ENCODE measurements at regions not wholly inside any gene's neighbourhood (a gene's known extent, or its start where the extent isn't known, plus 50 kb on each side); places are given as distances from the start of the nearest gene placed in this dataset.
"Not testable (repeated sequence)": the region's sequence is repeated elsewhere in the genome, so short reads cannot be mapped to it uniquely, and the experiment has no call there.

DNA sequence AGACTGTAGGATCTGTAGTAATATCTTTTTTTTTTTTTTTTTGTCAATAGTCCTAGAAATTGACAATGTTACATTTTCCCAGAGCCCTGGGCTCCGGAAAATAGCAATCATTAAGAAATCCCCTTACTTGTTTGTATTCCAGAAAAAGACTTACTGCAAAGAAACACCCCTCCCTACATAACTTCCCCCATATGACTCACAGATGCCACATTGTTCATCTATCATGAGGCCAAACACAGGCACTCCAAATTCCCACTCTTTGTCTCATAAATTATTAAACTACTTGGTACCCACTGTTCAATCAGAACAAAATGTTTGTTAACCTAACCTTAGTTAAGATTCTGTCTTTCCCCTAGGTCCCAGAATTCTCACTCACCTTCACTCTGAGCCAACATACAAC, 53.5 kb downstream of the TEX51 start:
- FAIRE-seq = no peak

DNA sequence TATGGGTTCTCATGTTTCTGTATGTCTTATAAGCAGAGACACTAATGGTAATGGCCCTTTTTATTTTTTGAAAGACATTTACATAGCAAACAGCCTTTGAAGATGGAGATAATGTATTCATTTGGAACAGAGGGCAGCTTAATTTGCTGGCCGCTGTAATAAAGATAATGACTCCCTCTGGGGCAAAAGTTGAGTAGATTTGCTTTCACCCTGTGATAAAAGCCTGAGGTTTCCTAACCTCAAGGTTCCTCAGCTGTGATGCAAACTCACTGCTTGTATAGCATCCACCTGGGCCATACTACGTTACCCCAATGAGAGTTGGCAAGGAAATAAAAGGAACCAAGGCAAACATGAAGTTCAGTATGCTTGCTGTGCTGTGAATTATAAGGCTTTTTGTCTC, 54.8 kb downstream of the TEX51 start:
- DNase-seq (ENCODE audit: insufficient read length, low spot score) (no peak), FAIRE-seq (no peak)

More for the DNA sequence above, 53.5 kb downstream of the TEX51 start:
- DNase-seq (ENCODE audit: insufficient read length, low spot score) = no peak

DNA sequence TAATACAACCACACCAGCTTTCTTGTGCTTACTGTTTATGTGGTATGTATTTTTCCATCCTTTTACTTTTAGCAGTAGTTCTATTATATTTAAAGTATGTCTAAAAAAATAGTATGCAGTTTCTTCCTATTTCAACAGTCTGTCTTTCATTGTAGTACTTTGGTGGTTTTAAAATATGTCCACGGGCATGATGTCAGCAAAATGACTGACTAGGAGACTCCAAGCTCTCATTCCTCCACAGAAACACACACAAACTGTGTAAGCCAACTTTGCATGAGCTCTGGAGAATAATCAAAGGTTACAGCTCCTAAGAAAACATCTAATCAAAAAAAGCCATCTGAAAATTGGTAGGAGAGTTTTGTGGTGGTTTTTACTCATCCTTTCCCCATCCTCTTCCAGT, 56.1 kb downstream of the TEX51 start:
- no peak for DNase-seq (ENCODE audit: insufficient read length, low spot score)
- FAIRE-seq = no peak

DNA sequence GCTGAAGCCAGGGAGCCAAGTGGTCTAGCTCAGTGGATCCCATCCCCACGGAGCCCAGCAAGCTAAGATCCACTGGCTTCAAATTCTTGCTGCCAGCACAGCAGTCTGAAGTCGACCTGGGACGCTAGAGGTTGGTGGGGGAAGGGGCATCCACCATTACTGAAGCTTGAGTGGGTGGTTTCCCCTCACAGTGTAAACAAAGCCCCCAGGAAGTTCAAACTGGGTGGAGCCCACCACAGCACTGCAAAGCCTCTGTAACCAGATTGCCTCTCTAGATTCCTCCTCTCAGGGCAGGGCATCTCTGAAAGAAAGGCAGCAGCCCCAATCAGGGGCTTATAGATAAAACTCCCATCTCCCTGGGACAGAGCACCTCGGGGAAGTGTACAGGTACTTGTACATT, 58.1 kb downstream of the TEX51 start:
- DNase-seq (ENCODE audit: insufficient read length, low spot score); FAIRE-seq: not testable (repeated sequence)

DNA sequence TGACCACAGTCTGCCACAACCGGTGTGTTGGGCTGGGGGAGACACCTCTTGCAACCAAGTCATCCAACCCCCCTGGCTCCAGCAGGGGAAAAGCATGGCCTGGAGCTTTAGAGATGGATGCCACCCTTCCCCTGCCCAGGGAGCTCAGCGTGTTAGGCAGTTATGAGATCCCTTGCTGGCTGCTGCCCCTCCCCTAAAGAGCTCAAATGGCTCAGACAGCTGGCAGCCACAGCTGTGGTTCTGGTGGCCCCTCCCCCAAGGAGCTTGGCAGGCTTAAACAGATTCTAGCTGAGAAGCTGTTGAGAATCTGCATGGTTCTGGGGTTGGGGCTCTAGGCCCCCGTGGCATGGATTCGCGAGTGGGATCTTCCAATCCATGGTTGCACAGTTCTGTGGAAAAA, 64.7 kb downstream of the TEX51 start:
- DNase-seq (ENCODE audit: insufficient read length, low spot score) (no peak), FAIRE-seq (no peak)

DNA sequence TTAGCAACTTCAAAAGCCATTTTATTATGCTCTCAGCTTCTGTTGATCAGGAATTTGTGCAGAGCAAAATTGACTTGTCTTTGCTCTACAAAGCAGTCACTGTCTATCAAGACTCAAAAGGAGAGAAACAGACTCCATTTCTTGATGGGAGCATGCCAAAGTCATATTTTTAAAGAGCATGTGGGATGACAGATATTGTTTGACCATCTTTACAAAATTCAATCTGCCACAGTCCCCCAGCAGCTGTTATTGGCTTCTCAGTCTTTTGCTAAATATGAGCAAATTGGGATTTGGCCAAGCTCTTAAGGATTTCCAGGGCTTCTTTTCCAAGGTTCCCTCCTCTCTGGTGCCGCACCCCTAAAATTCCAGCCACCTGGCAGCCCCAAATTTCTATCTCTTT, 67.9 kb downstream of the TEX51 start:
- no peak for DNase-seq (ENCODE audit: insufficient read length, low spot score)
- FAIRE-seq = no peak

DNA sequence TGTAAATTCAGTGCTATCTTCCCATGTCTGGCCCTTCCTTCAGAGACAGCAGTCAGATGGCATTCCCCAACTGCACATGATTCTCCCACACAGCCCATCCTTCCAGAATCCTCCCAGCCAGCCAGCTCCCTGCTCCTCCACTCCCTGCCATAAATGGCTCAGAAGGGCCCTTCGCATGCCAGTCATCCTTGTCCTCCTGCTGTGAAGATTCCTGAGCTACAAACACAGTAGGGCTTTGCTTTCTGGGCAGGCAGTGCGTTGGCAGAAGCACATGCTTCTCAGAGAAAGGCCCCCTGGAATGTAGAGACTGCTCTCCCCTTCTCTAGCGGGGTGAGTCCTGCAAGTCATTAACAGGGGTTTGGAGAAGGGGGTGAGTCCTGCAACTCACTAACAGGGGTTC, 71.9 kb downstream of the TEX51 start:
- FAIRE-seq (no peak), DNase-seq (ENCODE audit: insufficient read length, low spot score) (no peak)

DNA sequence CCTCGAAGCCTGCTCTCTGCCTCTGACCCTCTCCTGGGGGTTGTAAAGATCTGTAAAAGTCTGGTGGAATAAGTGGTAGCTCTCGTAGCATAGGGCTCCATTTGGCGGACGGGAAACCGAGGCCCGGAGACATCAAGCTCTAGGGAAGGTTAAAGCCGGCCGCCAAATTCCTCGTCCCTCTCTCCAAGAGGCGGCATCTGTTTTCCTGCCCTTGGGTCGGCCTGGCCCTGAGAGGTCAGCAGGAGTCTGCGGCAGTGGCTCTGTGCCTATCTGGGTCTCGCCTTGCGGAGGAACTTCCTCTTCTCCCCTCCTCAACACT, 72.4 kb downstream of the TEX51 start:
- FAIRE-seq = no peak
- no peak for DNase-seq (ENCODE audit: insufficient read length, low spot score)

DNA sequence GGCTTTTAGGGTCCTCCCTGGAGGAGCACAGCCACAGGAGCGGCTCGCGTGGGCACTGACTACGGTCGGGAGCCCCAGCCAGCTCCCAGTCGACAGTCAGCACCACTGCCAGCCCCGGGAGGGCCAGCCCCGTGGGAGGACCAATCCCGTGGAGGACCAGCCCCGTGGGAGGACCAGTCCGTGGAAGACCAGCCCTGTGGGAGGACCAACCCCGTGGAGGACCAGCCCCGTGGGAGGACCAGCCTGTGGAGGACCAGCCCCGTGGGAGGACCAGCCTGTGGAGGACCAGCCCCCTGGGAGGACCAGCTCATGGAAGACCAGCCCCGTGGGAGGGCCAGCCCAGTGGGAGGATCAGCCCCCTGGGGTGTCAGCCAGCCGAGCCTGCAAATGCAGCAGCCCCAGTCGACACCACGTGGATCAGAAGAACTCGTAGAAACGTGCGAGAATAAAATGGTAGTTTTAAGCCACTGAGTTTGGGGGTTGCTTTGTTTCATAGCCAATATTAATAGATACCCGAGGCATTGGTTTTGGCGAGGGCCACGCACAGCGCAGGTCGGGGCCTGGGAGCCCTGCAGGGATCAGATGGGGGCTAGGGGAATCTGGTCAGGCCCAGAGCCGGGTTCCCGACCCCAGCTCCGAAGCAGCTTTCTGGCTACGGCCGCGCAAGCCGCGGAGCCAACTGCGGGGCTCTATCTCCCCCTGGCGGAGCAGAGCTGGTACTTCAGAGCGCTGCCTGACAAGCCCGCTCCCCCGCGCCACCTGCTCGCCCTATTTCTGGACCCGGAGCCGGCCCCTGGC, 73.0 kb downstream of the TEX51 start:
- FAIRE-seq (no peak), DNase-seq (ENCODE audit: insufficient read length, low spot score) (peak; percentile 78)

DNA sequence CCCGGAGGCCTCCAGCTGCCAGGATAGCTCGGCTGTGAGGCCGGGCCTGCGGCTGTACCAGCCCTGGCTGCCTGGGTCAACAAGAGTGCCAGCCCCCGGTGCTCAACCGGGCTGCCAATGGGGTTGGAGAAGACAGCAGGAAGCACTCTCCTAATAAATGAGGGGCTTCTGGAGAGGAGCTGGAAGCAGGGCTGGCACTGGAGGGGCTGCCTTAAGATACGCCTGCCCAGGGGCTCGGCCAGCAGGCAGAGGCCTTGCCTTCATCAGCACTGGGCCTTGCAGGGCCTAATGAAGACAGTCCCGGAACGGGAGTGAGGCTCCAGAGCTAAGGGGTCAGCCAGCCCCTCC, 73.6 kb downstream of the TEX51 start:
- FAIRE-seq = no peak
- DNase-seq (ENCODE audit: insufficient read length, low spot score) = no peak

DNA sequence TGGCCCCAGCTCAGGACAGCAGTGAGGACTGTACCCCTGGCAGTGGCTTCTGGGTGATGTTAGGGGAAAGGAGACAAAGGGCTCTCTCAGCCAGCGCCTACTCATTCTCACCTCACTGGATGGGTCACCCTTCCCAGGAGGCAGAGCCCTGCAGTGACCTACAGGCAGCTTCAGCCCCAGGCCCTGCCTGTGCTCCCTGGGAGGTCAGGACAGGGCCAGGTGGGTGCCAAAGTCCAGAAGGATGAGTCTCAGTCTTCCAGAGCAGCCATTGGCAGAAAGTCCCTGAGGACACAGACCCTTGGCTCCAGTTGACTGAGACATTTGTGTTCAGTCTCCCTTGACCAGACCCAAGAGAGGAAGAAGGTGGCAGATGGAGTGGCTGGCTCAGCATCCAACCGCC, 75.1 kb downstream of the TEX51 start:
- no peak for DNase-seq (ENCODE audit: insufficient read length, low spot score)
- no peak for FAIRE-seq

DNA sequence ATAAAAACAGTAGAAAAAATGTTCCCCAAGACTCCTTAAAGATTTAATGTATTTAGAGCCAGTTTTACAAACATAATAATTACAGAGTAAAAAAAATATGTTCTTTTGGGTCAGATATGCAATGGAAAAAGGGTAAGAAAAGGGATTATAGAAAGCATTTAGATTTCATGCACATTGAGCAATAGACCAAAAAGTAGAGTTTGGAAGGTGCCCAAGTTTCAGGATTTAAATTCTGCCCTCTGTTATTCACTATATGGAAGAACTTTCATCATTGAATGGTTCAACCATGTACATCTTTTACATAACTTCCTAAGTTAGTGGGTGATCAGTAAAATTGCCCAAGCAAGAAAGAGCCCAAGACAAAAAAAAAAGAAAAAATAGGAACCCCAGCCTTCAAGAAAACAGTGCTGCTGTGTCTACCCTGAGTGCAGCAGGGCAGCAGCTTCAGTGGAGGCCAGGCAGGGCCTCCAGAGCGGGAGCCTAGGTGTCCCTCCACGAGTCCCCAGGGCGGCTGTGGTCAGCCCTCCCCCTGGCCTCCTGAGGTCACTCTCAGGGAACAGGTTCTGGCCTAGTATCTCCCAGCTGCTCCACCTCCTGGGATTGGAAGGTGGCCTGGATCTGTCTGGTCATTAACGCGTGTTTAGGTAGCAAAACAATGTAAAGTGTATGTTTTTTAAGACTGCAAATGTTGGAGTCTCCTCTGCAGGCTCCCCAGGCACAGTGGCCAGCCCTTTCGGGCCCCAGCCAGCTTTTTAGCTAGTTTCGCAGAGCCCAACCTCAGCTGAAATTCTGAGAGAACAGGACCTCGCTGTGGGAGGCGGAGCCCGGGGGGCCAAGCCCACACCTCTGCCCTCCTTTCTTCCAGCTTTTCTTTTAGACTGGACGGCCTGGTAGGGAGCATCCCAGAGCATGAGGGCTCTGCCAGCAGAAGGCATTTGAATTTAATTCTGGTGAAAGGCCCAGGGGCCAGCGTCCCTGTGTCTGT, 77.3 kb downstream of the TEX51 start:
- FAIRE-seq (no peak), DNase-seq (ENCODE audit: insufficient read length, low spot score) (no peak)

DNA sequence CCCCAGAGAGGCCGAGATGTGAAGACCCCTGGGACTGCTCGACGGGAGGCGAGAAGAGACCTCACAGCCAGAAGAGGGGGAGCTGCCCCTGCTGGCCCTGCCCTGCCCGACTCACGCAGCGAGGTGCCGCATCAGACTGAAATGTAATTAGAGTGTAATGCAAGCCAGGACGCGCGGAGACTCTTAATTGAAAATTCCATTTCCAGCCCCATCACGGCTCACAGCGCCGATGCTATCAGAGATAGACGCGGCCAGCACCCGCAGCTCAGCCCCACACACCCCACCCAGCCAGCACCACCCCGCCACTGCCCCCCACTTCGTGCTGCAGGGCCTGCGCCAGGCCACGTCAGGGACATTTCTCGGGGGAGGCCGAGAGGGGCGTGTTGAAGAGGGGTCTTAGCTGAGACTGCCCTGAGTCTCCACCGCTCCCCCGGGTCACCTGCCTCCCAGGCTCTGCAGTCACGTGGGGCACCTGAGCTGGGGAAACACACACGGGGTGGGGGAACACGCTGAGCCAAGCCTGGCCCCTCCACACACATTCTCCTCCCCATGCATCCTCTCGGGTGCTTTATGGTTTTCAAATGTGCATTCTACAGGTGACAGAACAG, 78.1 kb downstream of the TEX51 start:
- DNase-seq (ENCODE audit: insufficient read length, low spot score) (no peak), FAIRE-seq (no peak)

DNA sequence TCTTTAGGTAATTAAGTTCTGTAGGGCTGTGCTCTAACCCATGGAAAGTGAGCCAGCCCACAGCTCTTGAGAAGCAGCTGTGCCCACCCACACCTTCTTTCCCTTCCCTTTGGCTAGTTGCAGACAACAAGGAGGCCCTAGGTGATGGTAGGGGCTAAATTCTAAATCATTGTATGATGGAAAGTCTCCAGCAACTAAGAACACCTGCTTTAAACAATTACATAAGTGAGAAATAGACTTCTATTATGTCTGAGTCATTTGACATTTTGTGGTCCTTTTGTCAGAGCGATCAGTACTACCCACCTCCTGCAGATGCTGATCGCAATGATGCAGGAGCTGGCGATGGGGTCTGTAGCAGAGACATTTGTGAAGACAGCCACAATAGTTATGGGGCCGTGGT, 79.6 kb downstream of the TEX51 start:
- FAIRE-seq = no peak

DNA sequence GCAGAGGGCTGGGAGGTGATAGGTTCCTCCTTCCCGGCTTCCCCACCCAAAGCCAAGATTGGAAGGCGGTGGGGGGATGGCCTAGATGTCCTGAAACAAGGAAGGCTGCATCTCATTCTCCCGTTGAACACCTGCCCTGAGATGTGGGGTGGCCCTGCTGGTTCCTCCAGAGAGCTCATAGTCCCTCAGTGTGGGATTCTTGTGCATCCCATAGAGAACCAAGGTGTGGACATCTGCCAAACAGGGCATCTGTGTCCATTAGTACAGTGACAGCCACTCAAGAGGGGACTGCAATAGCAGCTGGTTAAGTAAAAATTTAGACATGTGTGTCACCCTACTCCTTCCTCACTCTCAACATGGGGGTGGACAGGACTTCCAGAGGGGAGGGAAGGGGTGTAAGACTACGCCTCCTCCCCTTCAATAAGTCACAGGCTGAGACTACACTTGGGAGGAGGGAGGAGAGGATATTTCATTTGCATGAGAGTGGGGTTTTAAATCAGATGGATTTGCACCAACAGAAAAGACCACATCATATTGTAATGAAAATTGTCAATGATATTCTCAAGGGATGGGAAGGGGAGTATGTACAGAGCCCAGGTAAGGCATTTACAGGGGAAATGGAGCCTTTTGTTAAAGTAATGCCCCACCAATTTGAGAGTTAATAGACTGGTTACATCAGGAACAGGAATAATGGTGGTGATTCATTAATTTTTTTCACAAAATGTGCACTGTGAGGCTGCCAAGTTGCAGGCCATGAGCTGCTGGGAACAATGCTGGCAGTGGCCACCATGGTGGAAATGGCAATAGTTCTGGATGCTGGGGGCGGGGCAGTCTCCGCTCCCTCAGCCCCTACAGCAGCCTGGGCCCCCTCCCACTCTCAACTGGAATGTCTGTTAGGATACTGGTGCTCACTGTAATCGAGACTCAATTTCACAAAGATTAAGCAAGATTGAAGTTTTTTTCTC, 80.6 kb downstream of the TEX51 start:
- DNase-seq (ENCODE audit: insufficient read length, low spot score) (no peak), FAIRE-seq (no peak)

More for the DNA sequence above, 79.6 kb downstream of the TEX51 start:
- DNase-seq (ENCODE audit: insufficient read length, low spot score) = no peak

DNA sequence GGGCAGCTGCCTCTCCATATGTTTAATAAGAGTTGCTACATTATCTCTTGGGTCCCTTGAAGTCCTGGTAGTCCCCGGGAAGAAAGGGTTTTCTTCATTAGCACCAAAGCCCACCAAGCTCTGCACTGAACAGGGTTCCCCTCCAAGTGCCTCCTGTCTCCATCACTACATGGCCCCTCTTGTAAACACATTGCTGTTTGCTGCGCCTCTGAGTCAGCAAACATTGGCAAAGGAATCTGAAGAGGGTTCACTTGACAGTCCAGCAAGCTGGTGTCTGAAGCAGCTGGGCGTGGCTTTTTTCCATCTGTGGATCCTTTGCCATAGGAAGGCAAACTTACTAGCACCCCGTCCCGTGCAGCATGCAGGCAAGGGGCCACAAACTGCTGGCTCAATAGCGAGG, 82.8 kb downstream of the TEX51 start:
- DNase-seq (ENCODE audit: insufficient read length, low spot score) (no peak), FAIRE-seq (no peak)

DNA sequence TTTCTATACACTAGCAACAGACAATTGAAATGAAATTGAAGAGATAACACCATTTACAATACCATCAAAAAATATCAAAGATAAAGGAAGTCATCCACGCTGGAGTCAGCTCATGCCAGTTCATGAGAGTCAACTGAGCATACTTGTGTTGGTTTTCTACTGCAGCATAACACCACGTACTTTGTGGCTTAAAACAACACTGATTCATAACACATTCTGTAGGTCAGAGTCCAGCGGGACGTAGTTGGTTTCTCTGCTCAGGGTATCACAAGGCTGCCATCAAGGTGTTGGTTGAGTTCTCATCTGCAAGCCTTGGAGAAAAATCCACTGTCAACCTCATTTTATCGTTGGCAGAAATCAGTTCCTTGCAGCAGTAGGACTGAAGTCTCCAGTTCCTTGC, 84.2 kb downstream of the TEX51 start:
- DNase-seq (ENCODE audit: insufficient read length, low spot score) (no peak), FAIRE-seq (no peak)

DNA sequence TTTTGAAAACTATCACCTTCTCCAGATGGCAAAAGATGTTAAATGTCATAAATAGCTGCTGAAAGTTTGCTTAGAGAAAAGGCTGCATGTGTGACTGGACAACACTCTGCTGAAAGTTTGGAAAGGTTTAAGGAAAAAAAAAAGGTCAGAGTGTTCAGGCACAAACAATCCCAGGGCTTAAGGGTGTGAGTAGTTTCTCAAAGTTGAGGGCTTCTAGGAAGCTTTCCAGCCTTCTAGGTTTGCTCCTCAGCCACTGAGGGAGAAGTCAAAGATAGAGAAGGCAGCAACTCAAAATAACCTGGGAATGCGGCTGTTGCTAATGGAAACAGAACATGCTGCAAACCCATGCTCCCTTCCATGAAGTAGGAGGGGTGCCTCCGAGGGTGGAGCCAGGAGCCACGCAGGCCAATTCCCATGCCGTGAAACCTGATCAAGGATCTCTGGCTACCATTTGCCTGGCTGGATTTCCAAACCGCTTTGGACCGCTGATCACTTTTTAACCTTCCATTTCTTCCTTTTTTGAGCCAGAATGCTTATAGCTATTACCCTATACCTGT, 88.0 kb downstream of the TEX51 start:
- FAIRE-seq = no peak
- DNase-seq (ENCODE audit: insufficient read length, low spot score) = no peak

DNA sequence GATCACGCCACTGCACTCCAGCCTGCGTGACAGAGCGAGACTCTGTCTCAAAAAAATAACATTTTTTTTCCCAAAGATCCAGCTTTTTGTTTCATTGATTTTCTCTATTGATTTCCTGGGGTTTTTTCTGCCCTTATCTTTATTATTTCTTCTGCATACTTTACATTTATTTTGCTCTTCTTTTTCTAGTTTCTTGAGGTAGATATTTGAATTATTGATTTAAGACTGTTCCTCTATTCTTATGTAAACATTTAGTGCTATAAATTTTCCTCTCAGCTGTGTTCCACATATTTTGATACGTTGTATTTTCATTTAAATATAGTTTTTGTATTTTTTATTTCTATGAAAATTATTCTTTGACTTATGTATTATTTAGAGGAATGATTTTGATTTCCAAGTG, 89.8 kb downstream of the TEX51 start:
- DNase-seq (ENCODE audit: insufficient read length, low spot score) (no peak), FAIRE-seq (no peak)

DNA sequence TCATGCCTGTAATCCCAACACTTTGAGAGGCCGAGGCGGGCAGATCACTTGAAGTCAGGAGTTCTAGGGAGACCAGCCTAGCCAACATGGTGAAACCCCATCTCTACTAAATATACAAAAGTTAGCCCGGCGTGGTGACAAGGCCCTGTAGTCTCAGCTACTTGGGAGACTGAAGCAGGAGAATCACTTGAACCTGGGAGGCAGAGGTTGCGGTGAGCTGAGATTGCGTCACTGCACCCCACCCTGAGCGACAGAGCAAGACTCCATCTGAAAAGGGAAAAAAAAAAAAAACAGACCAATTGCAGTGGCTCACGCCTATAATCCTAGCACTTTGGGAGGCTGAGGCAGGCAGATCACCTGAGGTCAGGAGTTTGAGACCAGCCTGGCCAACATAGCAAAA, 90.4 kb downstream of the TEX51 start:
- DNase-seq (ENCODE audit: insufficient read length, low spot score); FAIRE-seq: not testable (repeated sequence)
